Stimulated activated naive CD8-positive, alpha-beta T cell treated with anti-CD3 and anti-CD28 coated beads, Interleukin-15, Interleukin-2, amounts not matched to agents 100 U/mL and 50 U/mL, for 24 hours (primary cell): ENCODE measurements at regions not wholly inside any gene's neighbourhood (a gene's known extent, or its start where the extent isn't known, plus 50 kb on each side); places are given as distances from the start of the nearest gene placed in this dataset.

ENCODE experiments used
- ATAC-seq: fragments of 150-1000 bp; cut with Tn5 transposase; one replicate; pipeline ENCODE4 v1.10.0; 2021
- DNase-seq: peaks from one replicate; pipeline ENCODE4 v3.0.0; 2021

GRCh38 chr2:206845877-206846276, 80.5 kb downstream of the FASTKD2 start:
- DNase-seq (no peak), ATAC-seq (no peak)

- DNase-seq: no peak
- no peak for ATAC-seq
Measured at GRCh38 chr2:206846331-206846730, 80.9 kb downstream of the FASTKD2 start.

- DNase-seq: no peak
- no peak for ATAC-seq
Measured at GRCh38 chr2:206846981-206847834, 81.8 kb downstream of the FASTKD2 start.

GRCh38 chr2:206850369-206850768, 85.0 kb downstream of the FASTKD2 start:
- ATAC-seq: no peak

GRCh38 chr2:206851521-206851920, 86.1 kb downstream of the FASTKD2 start:
- ATAC-seq: no peak
- no peak for DNase-seq

More at GRCh38 chr2:206850369-206850768, 85.0 kb downstream of the FASTKD2 start:
- no peak for DNase-seq

GRCh38 chr2:206853915-206854314, 85.4 kb upstream of the CPO start:
- DNase-seq (no peak), ATAC-seq (no peak)

GRCh38 chr2:206855585-206856433, 83.5 kb upstream of the CPO start:
- DNase-seq (no peak), ATAC-seq (no peak)

GRCh38 chr2:206856513-206856912, 82.8 kb upstream of the CPO start:
- no peak for DNase-seq
- no peak for ATAC-seq

- DNase-seq: no peak
- no peak for ATAC-seq
Measured at GRCh38 chr2:206858687-206859329, 80.5 kb upstream of the CPO start.

- peak; percentile 19 for ATAC-seq
- no peak for DNase-seq
Measured at GRCh38 chr2:206859330-206859739, 80.0 kb upstream of the CPO start.

GRCh38 chr2:206863196-206863595, 76.1 kb upstream of the CPO start:
- DNase-seq: no peak
- no peak for ATAC-seq

GRCh38 chr2:206863716-206864115, 75.6 kb upstream of the CPO start:
- DNase-seq: no peak
- ATAC-seq: no peak

- no peak for ATAC-seq
- no peak for DNase-seq
Measured at GRCh38 chr2:206867006-206867405, 72.3 kb upstream of the CPO start.

GRCh38 chr2:206869824-206870495, 69.4 kb upstream of the CPO start:
- DNase-seq (no peak), ATAC-seq (no peak)

- no peak for DNase-seq
- ATAC-seq: no peak
Measured at GRCh38 chr2:206873423-206873822, 65.9 kb upstream of the CPO start.

GRCh38 chr2:206875701-206876100, 63.6 kb upstream of the CPO start:
- DNase-seq: no peak
- ATAC-seq: no peak

GRCh38 chr2:206876216-206876860, 63.0 kb upstream of the CPO start:
- no peak for DNase-seq
- no peak for ATAC-seq

GRCh38 chr2:206881708-206882410, 57.5 kb upstream of the CPO start:
- DNase-seq (no peak), ATAC-seq (no peak)

GRCh38 chr2:206886696-206887095, 52.6 kb upstream of the CPO start:
- no peak for ATAC-seq
- DNase-seq: no peak

- DNase-seq (no peak), ATAC-seq (no peak)
Measured at GRCh38 chr2:206887745-206888144, 51.6 kb upstream of the CPO start.
